Stimulated activated CD4-positive, alpha-beta T cell treated with anti-CD3 and anti-CD28 coated beads, Interleukin-12 subunit alpha, Interleukin-12 subunit beta, amount 100 ng/mL, for 24 hours (primary cell): ENCODE measurements at regions not wholly inside any gene's neighbourhood (a gene's known extent, or its start where the extent isn't known, plus 50 kb on each side); places are given as distances from the start of the nearest gene placed in this dataset.
"Not testable (repeated sequence)": the region's sequence is repeated elsewhere in the genome, so short reads cannot be mapped to it uniquely, and the experiment has no call there.

Experiments used
- DNase-seq, 2 experiments: peaks; one replicate each; pipeline ENCODE4 v3.0.0-alpha.2; 2020; ENCODE audit warnings: low read depth in 2 of 2

GRCh38 chr22:23395530-23396361 is 184.3 kb downstream of the IGLL1 start:
- no peak for DNase-seq

- no peak for DNase-seq
Measured at GRCh38 chr22:23394525-23395326, 185.4 kb downstream of the IGLL1 start.

GRCh38 chr22:23393721-23394320 is 186.3 kb downstream of the IGLL1 start:
- no peak for DNase-seq

GRCh38 chr22:23393199-23393598 is 186.9 kb downstream of the IGLL1 start:
- DNase-seq: not testable (repeated sequence)

- no peak for DNase-seq
Measured at GRCh38 chr22:23392420-23393121, 187.5 kb downstream of the IGLL1 start.

- DNase-seq: no peak
Measured at GRCh38 chr22:23391022-23391421, 189.1 kb downstream of the IGLL1 start.

GRCh38 chr22:23389271-23390071 is 190.6 kb downstream of the IGLL1 start:
- no peak for DNase-seq

- no peak for DNase-seq
Measured at GRCh38 chr22:23388517-23388890, 191.6 kb downstream of the IGLL1 start.

- DNase-seq: no peak
Measured at GRCh38 chr22:23387827-23388516, 192.1 kb downstream of the IGLL1 start.

GRCh38 chr22:23386822-23387580 is 193.1 kb downstream of the IGLL1 start:
- no peak for DNase-seq

- peak; percentile 67 to 86 for DNase-seq
Measured at GRCh38 chr22:23385678-23386631, 194.1 kb downstream of the IGLL1 start.

GRCh38 chr22:23384923-23385677 is 195.0 kb downstream of the IGLL1 start:
- DNase-seq: no peak

GRCh38 chr22:23384431-23384830 is 195.7 kb downstream of the IGLL1 start:
- no peak for DNase-seq

GRCh38 chr22:23383491-23384361 is 196.4 kb downstream of the IGLL1 start:
- no peak for DNase-seq

- no peak for DNase-seq
Measured at GRCh38 chr22:23382428-23383218, 197.5 kb downstream of the IGLL1 start.
